ENCODE measurements at regions not wholly inside any gene's neighbourhood (a gene's known extent, or its start where the extent isn't known, plus 50 kb on each side); places are given as distances from the start of the nearest gene placed in this dataset.

DNA sequence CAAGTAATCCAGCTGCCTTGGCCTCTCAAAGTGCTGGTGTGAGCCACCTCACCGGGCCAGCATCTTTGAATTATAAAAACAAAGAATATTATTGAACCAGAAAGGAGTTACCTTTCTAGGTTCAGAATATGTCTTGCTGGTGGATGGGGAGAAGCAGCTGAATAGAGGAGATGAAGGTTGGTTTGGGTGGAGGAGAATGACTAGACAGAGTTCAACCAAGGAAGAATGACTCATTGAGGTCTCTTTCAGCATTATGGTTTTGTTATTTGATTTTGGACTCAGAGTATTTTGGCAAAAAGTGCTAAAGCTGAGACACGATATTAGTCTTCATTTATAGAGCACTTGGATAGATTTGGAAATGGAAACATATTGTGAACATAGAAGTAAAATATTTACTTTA, 75.2 kb upstream of the MPDZ start:
- H3K27ac ChIP-seq (ENCODE audit: low read length) = no peak overlapping the region

DNA sequence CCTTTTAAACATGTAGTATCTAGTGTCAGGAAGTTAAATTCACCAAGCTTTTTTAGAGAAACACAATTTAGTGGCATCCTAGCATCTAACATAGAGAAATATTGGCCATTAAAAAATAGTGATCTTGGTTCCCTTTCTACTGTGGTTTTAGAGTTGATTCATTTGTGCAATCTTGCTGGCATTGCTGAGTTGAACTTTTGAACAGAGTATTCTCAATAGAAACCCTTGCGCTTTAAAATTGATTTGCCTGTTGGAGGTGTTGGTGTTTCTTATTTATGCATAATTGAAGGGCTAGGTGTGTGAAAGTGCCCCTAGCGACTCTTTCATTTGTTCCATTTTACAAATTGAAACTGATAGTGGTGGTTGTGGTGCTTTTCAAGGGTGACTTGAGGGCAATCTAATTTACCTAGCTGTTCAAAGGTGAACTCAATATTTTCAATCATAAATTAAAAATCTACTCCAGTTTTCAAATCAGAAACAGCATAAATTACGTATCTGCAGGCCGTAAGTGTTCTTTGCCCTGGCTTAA, 73.0 kb upstream of the MPDZ start:
- Histone ChIP-seq H3K9me3 (ENCODE audit: control insufficient read depth in 1 of 2, low read length in 2 of 2) (no peaks in the 10 kb centered on the region), H3K4me3 (ENCODE audit: low read depth in 1 of 2, low read length in 2 of 2) (no peak overlapping the region), H3K36me3 (ENCODE audit: control insufficient read depth in 1 of 2, insufficient read depth in 2 of 2, low read length in 2 of 2) (no peaks in the 10 kb centered on the region), H3K4me1 (ENCODE audit: control insufficient read depth in 1 of 2, insufficient read depth in 2 of 2, low read length in 2 of 2) (peaks cover 0 to under 1% of the 10 kb centered on the region in 2 donors), H3K27me3 (ENCODE audit: low read depth, low read length) (no peaks in the 10 kb centered on the region), H3K27ac (ENCODE audit: low read length) (no peak overlapping the region)

More for the DNA sequence above, 75.2 kb upstream of the MPDZ start:
- no peak overlapping the region for H3K4me3 ChIP-seq (ENCODE audit: low read depth in 1 of 2, low read length in 2 of 2)
- no peaks in the 10 kb centered on the region for H3K36me3 ChIP-seq (ENCODE audit: control insufficient read depth in 1 of 2, insufficient read depth in 2 of 2, low read length in 2 of 2)
- no peaks in the 10 kb centered on the region for H3K9me3 ChIP-seq (ENCODE audit: control insufficient read depth in 1 of 2, low read length in 2 of 2)
- peaks cover 0 to 12% of the 10 kb centered on the region in 2 donors for H3K4me1 ChIP-seq (ENCODE audit: control insufficient read depth in 1 of 2, insufficient read depth in 2 of 2, low read length in 2 of 2)
- H3K27me3 ChIP-seq (ENCODE audit: low read depth, low read length) = no peaks in the 10 kb centered on the region

DNA sequence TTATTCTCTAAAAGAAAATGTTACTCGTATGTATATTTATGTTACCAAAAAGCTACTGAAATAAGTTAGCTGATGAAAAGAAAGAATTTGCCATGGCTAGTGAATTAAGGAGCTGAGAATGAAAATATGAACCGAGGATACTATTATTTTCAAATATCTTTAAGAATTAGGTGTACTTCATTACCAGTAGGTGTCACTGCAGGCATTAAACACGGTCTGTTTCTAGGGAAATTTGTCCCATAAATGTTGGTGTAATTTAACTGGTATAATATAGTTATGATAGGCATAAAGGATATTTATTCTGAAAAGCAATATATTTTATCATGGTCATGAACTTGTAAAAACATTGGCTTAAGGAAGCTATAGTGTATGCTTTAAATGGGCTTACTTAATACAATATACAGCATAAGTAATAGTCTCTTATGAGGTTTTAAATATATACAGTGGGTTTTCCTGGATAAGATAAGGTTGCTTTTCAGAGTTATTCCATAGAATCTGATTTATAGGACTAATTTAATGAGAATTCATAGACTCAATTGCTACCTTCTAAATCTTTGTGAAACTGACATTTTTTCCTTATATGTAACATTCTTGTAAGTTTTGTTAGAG, 72.4 kb upstream of the MPDZ start:
- no peak overlapping the region for H3K27ac ChIP-seq (ENCODE audit: low read length)
- no peak overlapping the region for H3K4me3 ChIP-seq (ENCODE audit: low read depth in 1 of 2, low read length in 2 of 2)
- no peaks in the 10 kb centered on the region for H3K4me1 ChIP-seq (ENCODE audit: control insufficient read depth in 1 of 2, insufficient read depth in 2 of 2, low read length in 2 of 2)
- no peaks in the 10 kb centered on the region for H3K9me3 ChIP-seq (ENCODE audit: control insufficient read depth in 1 of 2, low read length in 2 of 2)
- no peaks in the 10 kb centered on the region for H3K36me3 ChIP-seq (ENCODE audit: control insufficient read depth in 1 of 2, insufficient read depth in 2 of 2, low read length in 2 of 2)
- H3K27me3 ChIP-seq (ENCODE audit: low read depth, low read length) = no peaks in the 10 kb centered on the region

DNA sequence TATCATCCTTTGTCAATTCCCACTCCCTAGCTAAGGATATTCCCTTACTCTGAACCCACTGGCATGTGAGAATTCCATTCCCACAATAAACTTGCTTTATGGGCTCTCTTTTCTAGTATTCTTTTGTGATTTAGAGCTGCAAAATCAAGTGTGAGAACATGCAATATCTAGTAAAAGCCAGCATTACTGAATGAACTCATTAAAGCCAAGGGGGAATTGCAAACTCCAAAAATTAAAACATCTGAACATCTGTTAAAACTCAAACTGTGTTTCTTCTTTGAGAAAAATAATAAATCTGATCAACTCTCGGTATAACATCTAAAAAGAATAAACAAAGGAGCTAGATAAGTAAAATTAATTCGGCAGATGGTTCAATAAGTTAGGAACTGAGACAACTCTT, 53.1 kb upstream of the MPDZ start:
- H3K27me3 ChIP-seq (ENCODE audit: low read depth, low read length) = no peaks in the 10 kb centered on the region
- H3K27ac ChIP-seq (ENCODE audit: low read length) = no peak overlapping the region
- no peaks in the 10 kb centered on the region for H3K36me3 ChIP-seq (ENCODE audit: control insufficient read depth in 1 of 2, insufficient read depth in 2 of 2, low read length in 2 of 2)
- H3K4me1 ChIP-seq (ENCODE audit: control insufficient read depth in 1 of 2, insufficient read depth in 2 of 2, low read length in 2 of 2) = no peaks in the 10 kb centered on the region
- H3K4me3 ChIP-seq (ENCODE audit: low read depth in 1 of 2, low read length in 2 of 2) = no peak overlapping the region
- no peaks in the 10 kb centered on the region for H3K9me3 ChIP-seq (ENCODE audit: control insufficient read depth in 1 of 2, low read length in 2 of 2)

DNA sequence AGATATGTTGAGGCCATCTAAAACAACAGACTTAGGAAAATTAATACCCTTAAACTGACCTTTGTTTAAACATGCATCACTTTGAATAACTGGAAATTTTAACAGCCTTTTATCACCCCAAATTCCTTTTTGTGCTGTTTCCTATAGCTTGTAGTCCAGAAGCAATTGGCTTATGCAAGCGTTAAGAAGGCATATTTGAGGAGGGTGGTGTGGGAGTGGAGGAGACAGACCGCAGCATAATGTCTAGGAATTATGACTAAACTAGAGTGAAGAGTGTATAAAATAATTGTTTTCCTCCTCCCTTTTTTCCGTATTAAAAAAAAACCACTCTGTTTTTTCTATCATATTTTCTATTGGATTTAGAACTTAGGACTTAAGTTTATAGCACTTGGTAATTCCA, 51.8 kb upstream of the MPDZ start:
- Histone ChIP-seq H3K4me1 (ENCODE audit: control insufficient read depth in 1 of 2, insufficient read depth in 2 of 2, low read length in 2 of 2) (no peaks in the 10 kb centered on the region), H3K4me3 (ENCODE audit: low read depth in 1 of 2, low read length in 2 of 2) (no peak overlapping the region), H3K27me3 (ENCODE audit: low read depth, low read length) (no peaks in the 10 kb centered on the region), H3K27ac (ENCODE audit: low read length) (no peak overlapping the region), H3K36me3 (ENCODE audit: control insufficient read depth in 1 of 2, insufficient read depth in 2 of 2, low read length in 2 of 2) (no peaks in the 10 kb centered on the region), H3K9me3 (ENCODE audit: control insufficient read depth in 1 of 2, low read length in 2 of 2) (no peaks in the 10 kb centered on the region)

DNA sequence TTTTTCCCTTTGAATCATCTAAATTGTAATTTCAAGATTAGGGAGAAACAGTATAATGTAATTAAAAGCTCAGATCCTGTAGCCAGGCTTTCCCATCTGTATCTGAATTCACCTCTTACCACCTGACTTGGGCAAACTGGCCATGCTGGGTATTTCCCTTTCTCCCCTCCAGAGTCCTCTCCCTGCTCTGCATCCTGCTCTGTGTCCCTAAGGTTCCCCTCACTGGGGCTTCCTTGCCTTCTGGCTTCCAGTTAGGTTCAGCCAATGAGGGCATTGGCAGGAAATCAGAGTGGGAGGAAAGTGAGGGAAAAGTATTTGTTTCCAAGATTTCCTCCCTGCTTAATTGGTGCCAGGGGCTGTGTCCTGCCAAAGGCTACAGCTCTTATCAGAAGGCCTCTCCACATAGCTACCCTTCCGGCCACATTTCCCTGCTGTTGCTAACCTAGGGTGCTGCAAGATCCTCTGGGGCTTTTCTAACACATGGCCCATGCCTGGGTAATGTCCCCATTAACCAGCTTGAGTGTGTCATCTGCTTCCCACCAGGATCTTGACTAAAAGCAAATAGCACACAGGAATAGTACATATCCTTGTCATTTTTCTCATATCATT, 51.0 kb upstream of the MPDZ start:
- H3K4me1 ChIP-seq (ENCODE audit: control insufficient read depth in 1 of 2, insufficient read depth in 2 of 2, low read length in 2 of 2) = no peaks in the 10 kb centered on the region
- no peaks in the 10 kb centered on the region for H3K36me3 ChIP-seq (ENCODE audit: control insufficient read depth in 1 of 2, insufficient read depth in 2 of 2, low read length in 2 of 2)
- H3K27ac ChIP-seq (ENCODE audit: low read length) = no peak overlapping the region
- no peaks in the 10 kb centered on the region for H3K27me3 ChIP-seq (ENCODE audit: low read depth, low read length)
- H3K9me3 ChIP-seq (ENCODE audit: control insufficient read depth in 1 of 2, low read length in 2 of 2) = no peaks in the 10 kb centered on the region
- H3K4me3 ChIP-seq (ENCODE audit: low read depth in 1 of 2, low read length in 2 of 2) = no peak overlapping the region

Measured in muscle layer of duodenum (tissue), 2 donors.